Mesodermal cell (in vitro differentiated cells): ENCODE measurements at regions not wholly inside any gene's neighbourhood (a gene's known extent, or its start where the extent isn't known, plus 50 kb on each side); places are given as distances from the start of the nearest gene placed in this dataset.

ENCODE experiments used
- H3K27ac ChIP-seq: 2 replicates; pipeline ENCODE4 v1.7.0; 2013; ENCODE audit warnings: mild to moderate bottlenecking, low read depth, low read length, moderate library complexity; ENCODE audit not compliant: severe bottlenecking
- H3K36me3 ChIP-seq: 2 replicates; pipeline ENCODE4 v1.7.1; 2013; ENCODE audit warnings: mild to moderate bottlenecking, low read length, moderate library complexity; ENCODE audit not compliant: control insufficient read depth, insufficient read depth
- H3K4me1 ChIP-seq: one replicate; pipeline ENCODE4 v1.7.1; 2013; ENCODE audit warnings: mild to moderate bottlenecking, low read length; ENCODE audit not compliant: insufficient read depth, control insufficient read depth, poor library complexity, severe bottlenecking
- H3K4me3 ChIP-seq: 2 replicates; pipeline ENCODE4 v1.7.0; 2013; ENCODE audit warnings: low read length, control low read depth, mild to moderate bottlenecking; ENCODE audit not compliant: insufficient read depth, poor library complexity, severe bottlenecking; ENCODE audit errors: extremely low read depth
- H3K9me3 ChIP-seq: 2 replicates; pipeline ENCODE4 v1.7.1; 2013; ENCODE audit warnings: mild to moderate bottlenecking, low read length, moderate library complexity; ENCODE audit not compliant: control insufficient read depth
- WGBS, 2 experiments: methylation state at CpG; one replicate each; pipeline ENCODE4 v1.1.5; 2013; ENCODE audit warnings: missing lambda C conversion rate in 2 of 2; ENCODE audit not compliant: insufficient coverage in 2 of 2; 5-methylcytosine and 5-hydroxymethylcytosine counted together

GRCh38 chr6:92495242-92495641, 924.1 kb downstream of the EPHA7 start:
- 80% methylated on average over 1 of the region's 1 CpG; no CpG with 5 or more reads in 1 of the 2 experiments for WGBS, 2 experiments
- H3K9me3 ChIP-seq: no peaks in the 10 kb centered on the region

GRCh38 chr6:92485487-92485886, 933.9 kb downstream of the EPHA7 start:
- no CpG with 5 or more reads among the region's 4 CpGs for WGBS, 2 experiments
- Histone ChIP-seq H3K9me3 (no peaks in the 10 kb centered on the region), H3K4me3 (no peak overlapping the region), H3K27ac (no peak overlapping the region), H3K4me1 (no peaks in the 10 kb centered on the region), H3K36me3 (no peaks in the 10 kb centered on the region)

More at GRCh38 chr6:92495242-92495641, 924.1 kb downstream of the EPHA7 start:
- H3K4me1 ChIP-seq: no peaks in the 10 kb centered on the region
- no peak overlapping the region for H3K4me3 ChIP-seq
- no peaks in the 10 kb centered on the region for H3K36me3 ChIP-seq
- no peak overlapping the region for H3K27ac ChIP-seq

GRCh38 chr6:92479831-92480230, 939.5 kb downstream of the EPHA7 start:
- H3K4me1 ChIP-seq: no peaks in the 10 kb centered on the region
- WGBS, 2 experiments: 83 to 100% methylated on average over 1 of the region's 1 CpG

DNA sequence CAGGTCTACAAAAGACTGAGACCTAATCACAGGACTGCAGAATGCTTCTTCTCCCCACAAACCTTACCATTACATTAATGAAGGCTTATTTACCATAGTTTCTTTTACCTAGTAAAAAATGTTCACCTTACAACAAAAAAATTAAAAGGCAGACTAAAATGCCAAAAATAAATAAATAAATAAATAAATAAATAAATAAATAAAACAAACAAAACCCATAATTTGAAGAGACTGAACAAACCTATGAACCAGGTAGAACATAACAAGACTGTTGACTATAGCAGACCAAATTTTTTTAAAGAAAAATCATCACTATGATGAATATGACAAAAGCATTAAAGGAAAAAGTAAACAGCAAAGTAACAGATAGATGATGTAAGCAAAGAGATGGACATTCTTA, 946.3 kb downstream of the EPHA7 start:
- Histone ChIP-seq H3K27ac (no peak overlapping the region), H3K36me3 (no peaks in the 10 kb centered on the region), H3K4me3 (no peak overlapping the region), H3K9me3 (no peaks in the 10 kb centered on the region), H3K4me1 (no peaks in the 10 kb centered on the region)

More at GRCh38 chr6:92479831-92480230, 939.5 kb downstream of the EPHA7 start:
- Histone ChIP-seq H3K4me3 (no peak overlapping the region), H3K9me3 (no peaks in the 10 kb centered on the region), H3K36me3 (no peaks in the 10 kb centered on the region), H3K27ac (no peak overlapping the region)

DNA sequence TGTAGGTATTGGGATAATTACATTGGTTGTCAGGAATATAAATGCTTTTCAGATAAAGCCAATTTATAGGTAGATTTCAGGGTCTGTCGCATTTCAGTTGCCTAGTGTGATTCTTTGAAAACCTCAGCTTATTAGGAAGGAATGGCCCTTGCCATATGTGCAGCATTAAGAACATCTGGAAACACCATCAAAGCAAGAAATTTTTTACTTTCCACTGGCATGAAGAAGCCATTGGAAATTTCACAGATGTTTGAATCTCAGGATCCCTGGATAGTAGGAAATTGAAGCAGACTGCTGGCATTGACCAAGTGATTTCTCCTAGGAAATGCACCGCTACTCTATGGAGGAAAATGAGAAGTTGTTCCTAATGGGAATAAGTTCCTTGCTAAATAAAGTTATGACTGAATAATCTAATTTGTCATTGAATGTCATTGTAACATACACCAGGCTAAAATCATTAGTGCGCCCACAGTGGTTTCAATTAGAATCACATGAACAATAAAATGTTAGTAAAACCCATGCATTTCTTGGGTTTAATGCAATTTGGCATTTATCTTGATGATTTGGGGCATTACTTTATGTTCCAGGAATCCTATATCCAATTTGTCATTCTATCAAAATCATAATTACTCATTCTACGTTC, 950.1 kb downstream of the EPHA7 start:
- no peak overlapping the region for H3K27ac ChIP-seq
- no peaks in the 10 kb centered on the region for H3K9me3 ChIP-seq
- 92 to 100% methylated on average over 2 of the region's 4 CpGs for WGBS, 2 experiments
- H3K36me3 ChIP-seq: no peaks in the 10 kb centered on the region
- H3K4me3 ChIP-seq: no peak overlapping the region
- no peaks in the 10 kb centered on the region for H3K4me1 ChIP-seq

- no peaks in the 10 kb centered on the region for H3K4me1 ChIP-seq
Measured at GRCh38 chr6:92468066-92468465, 951.3 kb downstream of the EPHA7 start.

GRCh38 chr6:92460133-92460532, 959.2 kb downstream of the EPHA7 start:
- no peaks in the 10 kb centered on the region for H3K36me3 ChIP-seq
- H3K27ac ChIP-seq: no peak overlapping the region
- H3K4me1 ChIP-seq: no peaks in the 10 kb centered on the region
- no peaks in the 10 kb centered on the region for H3K9me3 ChIP-seq
- H3K4me3 ChIP-seq: no peak overlapping the region
- WGBS, 2 experiments: no CpG with 5 or more reads among the region's 2 CpGs

More at GRCh38 chr6:92468066-92468465, 951.3 kb downstream of the EPHA7 start:
- Histone ChIP-seq H3K36me3 (no peaks in the 10 kb centered on the region), H3K9me3 (no peaks in the 10 kb centered on the region), H3K27ac (no peak overlapping the region), H3K4me3 (no peak overlapping the region)

DNA sequence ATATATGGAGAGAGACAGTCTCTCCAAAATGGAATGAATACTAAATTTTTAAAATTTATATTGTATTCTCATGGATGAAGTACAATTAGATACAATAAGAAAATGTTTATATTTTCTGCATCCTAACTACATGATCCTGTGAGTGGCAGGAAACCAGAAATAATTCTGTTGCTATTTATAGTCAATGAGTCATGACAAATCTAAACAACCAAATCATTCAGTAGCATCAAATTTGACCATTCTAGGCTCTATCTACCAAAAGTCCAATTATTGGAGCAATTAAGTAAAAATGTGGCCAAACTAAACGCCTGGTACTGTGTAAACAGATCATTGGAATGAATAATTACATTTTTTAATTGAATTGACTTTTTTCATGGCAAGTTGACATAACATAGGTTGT, 959.8 kb downstream of the EPHA7 start:
- H3K27ac ChIP-seq: no peak overlapping the region
- H3K9me3 ChIP-seq: no peaks in the 10 kb centered on the region
- no peaks in the 10 kb centered on the region for H3K36me3 ChIP-seq
- no CpG with 5 or more reads among the region's 1 CpG for WGBS, 2 experiments
- no peak overlapping the region for H3K4me3 ChIP-seq
- no peaks in the 10 kb centered on the region for H3K4me1 ChIP-seq

DNA sequence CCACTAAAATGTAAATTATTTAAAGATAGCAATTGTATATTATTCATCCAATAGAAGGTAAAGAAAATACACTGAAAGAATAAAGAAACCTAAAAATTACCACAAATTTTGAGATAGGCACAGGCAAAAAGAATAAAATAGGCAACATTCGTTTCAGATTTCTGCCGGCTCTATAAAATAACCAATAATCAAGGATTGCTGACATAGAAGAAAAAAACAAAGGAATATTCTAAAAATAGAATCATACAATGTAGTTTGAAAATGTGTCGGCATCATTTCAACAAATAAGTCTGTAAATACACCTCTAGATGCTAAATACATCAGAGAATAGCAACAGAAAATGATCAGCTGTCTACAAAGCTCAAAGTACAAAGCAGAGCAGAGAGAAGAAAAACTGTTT, 973.3 kb downstream of the EPHA7 start:
- Histone ChIP-seq H3K27ac (no peak overlapping the region), H3K36me3 (no peaks in the 10 kb centered on the region), H3K4me1 (no peaks in the 10 kb centered on the region), H3K4me3 (no peak overlapping the region), H3K9me3 (no peaks in the 10 kb centered on the region)
- no CpG with 5 or more reads among the region's 3 CpGs for WGBS, 2 experiments

DNA sequence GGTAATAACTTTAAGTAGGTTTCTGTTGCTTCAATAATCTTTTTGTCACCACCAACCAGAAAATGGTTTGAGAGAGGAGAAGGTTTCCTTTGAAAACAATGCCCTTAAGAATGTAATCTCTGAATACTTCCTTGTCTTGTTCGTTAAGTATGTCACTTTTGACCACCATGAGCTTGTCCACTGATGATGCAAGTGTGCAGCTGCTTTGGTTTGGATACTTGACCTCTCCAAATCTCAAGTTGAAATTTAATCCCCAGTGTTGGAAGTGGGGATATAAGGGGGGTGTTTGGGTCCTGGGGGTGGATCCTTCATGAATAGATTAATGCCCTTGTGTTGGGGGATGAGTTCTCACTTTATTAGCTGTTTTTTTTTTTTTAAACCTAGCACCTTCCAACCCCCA, 985.4 kb downstream of the EPHA7 start:
- H3K27ac ChIP-seq: no peak overlapping the region
- no peaks in the 10 kb centered on the region for H3K4me1 ChIP-seq
- H3K36me3 ChIP-seq: no peaks in the 10 kb centered on the region
- no peaks in the 10 kb centered on the region for H3K9me3 ChIP-seq
- WGBS, 2 experiments: no CpG with 5 or more reads among the region's 1 CpG
- H3K4me3 ChIP-seq: no peak overlapping the region

GRCh38 chr6:92431502-92431901, 987.9 kb downstream of the EPHA7 start:
- Histone ChIP-seq H3K27ac (no peak overlapping the region), H3K4me3 (no peak overlapping the region), H3K36me3 (no peaks in the 10 kb centered on the region), H3K9me3 (no peaks in the 10 kb centered on the region), H3K4me1 (no peaks in the 10 kb centered on the region)
